GM21737 (cell line): ENCODE measurements at regions not wholly inside any gene's neighbourhood (a gene's known extent, or its start where the extent isn't known, plus 50 kb on each side); places are given as distances from the start of the nearest gene placed in this dataset.
A peak's percentile ranks its signal among the peaks of the same experiment; 100 is the strongest.

Experiments used
- ATAC-seq: cut with Tn5 transposase; IDR thresholded peaks from one replicate; pipeline ENCODE4 v1.9.1; 2021; ENCODE audit warnings: mild to moderate bottlenecking, moderate library complexity; ENCODE audit not compliant: unreplicated experiment

- ATAC-seq: no peak
Measured at GRCh38 chr1:90650401-90650800, 66.7 kb downstream of the BARHL2 start.

GRCh38 chr1:90640325-90640724 lies 76.8 kb downstream of the BARHL2 start:
- no peak for ATAC-seq

GRCh38 chr1:90622666-90623065 lies 94.4 kb downstream of the BARHL2 start:
- no peak for ATAC-seq

GRCh38 chr1:90621986-90622385 lies 95.1 kb downstream of the BARHL2 start:
- no peak for ATAC-seq

GRCh38 chr1:90616395-90616794 lies 100.7 kb downstream of the BARHL2 start:
- ATAC-seq: no peak

- ATAC-seq: no peak
Measured at GRCh38 chr1:90614872-90615271, 102.2 kb downstream of the BARHL2 start.

- no peak for ATAC-seq
Measured at GRCh38 chr1:90613371-90613770, 103.7 kb downstream of the BARHL2 start.

GRCh38 chr1:90612033-90612432 lies 105.1 kb downstream of the BARHL2 start:
- no peak for ATAC-seq

- ATAC-seq: no peak
Measured at GRCh38 chr1:90607736-90608135, 109.4 kb downstream of the BARHL2 start.

- ATAC-seq: no peak
Measured at GRCh38 chr1:90605070-90605469, 112.0 kb downstream of the BARHL2 start.

GRCh38 chr1:90593312-90593711 lies 123.8 kb downstream of the BARHL2 start:
- no peak for ATAC-seq

- no peak for ATAC-seq
Measured at GRCh38 chr1:90591970-90592356, 125.1 kb downstream of the BARHL2 start.

- no peak for ATAC-seq
Measured at GRCh38 chr1:90591355-90591969, 125.6 kb downstream of the BARHL2 start.

GRCh38 chr1:90580176-90580575 lies 136.9 kb downstream of the BARHL2 start:
- ATAC-seq: no peak

- peak; percentile 70 for ATAC-seq
Measured at GRCh38 chr1:90579212-90579802, 137.8 kb downstream of the BARHL2 start.

- no peak for ATAC-seq
Measured at GRCh38 chr1:90574692-90575370, 142.3 kb downstream of the BARHL2 start.

GRCh38 chr1:90573736-90574135 lies 143.4 kb downstream of the BARHL2 start:
- no peak for ATAC-seq

GRCh38 chr1:90572446-90572845 lies 144.7 kb downstream of the BARHL2 start:
- no peak for ATAC-seq

- ATAC-seq: no peak
Measured at GRCh38 chr1:90568436-90568835, 148.7 kb downstream of the BARHL2 start.

- no peak for ATAC-seq
Measured at GRCh38 chr1:90564164-90564563, 152.9 kb downstream of the BARHL2 start.

- no peak for ATAC-seq
Measured at GRCh38 chr1:90562892-90563291, 154.2 kb downstream of the BARHL2 start.

GRCh38 chr1:90561911-90562310 lies 155.2 kb downstream of the BARHL2 start:
- no peak for ATAC-seq
